A549 (cell line): ENCODE measurements at regions not wholly inside any gene's neighbourhood (a gene's known extent, or its start where the extent isn't known, plus 50 kb on each side); places are given as distances from the start of the nearest gene placed in this dataset.

Experiments used
- CEBPB ChIP-seq, 2 experiments: fragments of >200 bp in 1 of 2; sonication (Bioruptor Twin) in 1 of 2; formaldehyde crosslinking in 1 of 2; IDR thresholded peaks; 2 replicates each; pipeline ENCODE4 v1.6.1; 2012 to 2016
- CTCF ChIP-seq: fragments of >200 bp; sonication (Bioruptor Twin); formaldehyde crosslinking; IDR thresholded peaks from 3 replicates; pipeline ENCODE4 v1.5.1; 2016
- EP300 ChIP-seq, 2 experiments: fragments of >200 bp; sonication (Bioruptor Twin); formaldehyde crosslinking; IDR thresholded peaks; 2 replicates in 1 of 2; 3 replicates in 1 of 2; pipeline ENCODE4 v1.6.1; 2016 to 2017
- MAX ChIP-seq: IDR thresholded peaks from 2 replicates; pipeline ENCODE4 v1.6.1; 2012
- MAZ ChIP-seq: fragments of 150-350 bp; IDR thresholded peaks from 2 replicates; pipeline ENCODE4 v1.6.1; 2014; ENCODE audit warnings: antibody characterized with exemption, low read depth, low read length, borderline replicate concordance
- PBX3 ChIP-seq: IDR thresholded peaks from 2 replicates; pipeline ENCODE4 v1.6.1; 2012
- POLR2A ChIP-seq: IDR thresholded peaks from 2 replicates; pipeline ENCODE4 v1.6.1; 2012; ENCODE audit warnings: mild to moderate bottlenecking, low read length
- REST ChIP-seq: fragments of 200-600 bp; sonication (generic); IDR thresholded peaks from 2 replicates; pipeline ENCODE4 v1.6.1; 2016; ENCODE audit warnings: antibody characterized with exemption, mild to moderate bottlenecking, moderate library complexity
- RFX5 ChIP-seq: fragments of 450-650 bp; IDR thresholded peaks from 2 replicates; pipeline ENCODE4 v1.7.1; 2014; ENCODE audit warnings: antibody characterized with exemption, mild to moderate bottlenecking, moderate library complexity
- TP53 ChIP-seq: fragments of 250-450 bp; sonication (Bioruptor Pico); IDR thresholded peaks from 2 replicates; pipeline ENCODE4 v1.5.0; 2021; ENCODE audit warnings: mild to moderate bottlenecking, moderate library complexity
- ZSCAN20 ChIP-seq: fragments of 250-450 bp; sonication (Bioruptor Pico); IDR thresholded peaks from 2 replicates; pipeline ENCODE4 v1.8.0; 2022; ENCODE audit warnings: mild to moderate bottlenecking, moderate library complexity

GRCh38 chrX:43448688-43449087, 207.4 kb upstream of the MAOA start:
- TF ChIP-seq MAZ (no peak), RFX5 (no peak), EP300 (IDR thresholded peaks at IDR 0.05) (no peak), TP53 (CRISPR knock-in tag) (no peak), CTCF (no peak), CEBPB (IDR thresholded peaks at IDR 0.05) (no peak), POLR2A (no peak), PBX3 (no peak), MAX (no peak), ZSCAN20 (no peak), REST (no peak)
